HepG2 (cell line): ENCODE measurements at regions not wholly inside any gene's neighbourhood (a gene's known extent, or its start where the extent isn't known, plus 50 kb on each side); places are given as distances from the start of the nearest gene placed in this dataset.

ENCODE experiments used
- ARNTL ChIP-seq: sonication (generic); formaldehyde crosslinking; IDR thresholded peaks from 2 replicates; pipeline ENCODE4 v1.4.0; 2020; ENCODE audit warnings: mild to moderate bottlenecking, missing genetic modification reagents
- E2F2 ChIP-seq: sonication (generic); formaldehyde crosslinking; IDR thresholded peaks from 2 replicates; pipeline ENCODE4 v1.4.0; 2020; ENCODE audit warnings: missing genetic modification reagents, borderline replicate concordance
- EHMT2 ChIP-seq: fragments of 200-600 bp; sonication (generic); IDR thresholded peaks from 2 replicates; pipeline ENCODE4 v1.7.0; 2017; ENCODE audit warnings: antibody characterized with exemption, low read depth, low read length, borderline replicate concordance
- HNF4A ChIP-seq: sonication (generic); formaldehyde crosslinking; IDR thresholded peaks from 2 replicates; pipeline ENCODE4 v1.4.0; 2020; ENCODE audit warnings: missing genetic modification reagents
- MXD4 ChIP-seq: IDR thresholded peaks from 2 replicates; pipeline ENCODE4 v1.6.1; 2016; ENCODE audit warnings: mild to moderate bottlenecking, missing biosample characterization, missing genetic modification reagents
- NFYC ChIP-seq: IDR thresholded peaks from 2 replicates; pipeline ENCODE4 v1.6.1; 2016; ENCODE audit warnings: missing genetic modification reagents, missing compliant biosample characterization
- PAF1 ChIP-seq: IDR thresholded peaks from 2 replicates; pipeline ENCODE4 v1.6.1; 2016; ENCODE audit warnings: missing genetic modification reagents, missing compliant biosample characterization
- RCOR2 ChIP-seq: IDR thresholded peaks from 2 replicates; pipeline ENCODE4 v1.6.1; 2016; ENCODE audit warnings: missing biosample characterization, missing genetic modification reagents
- TBL1XR1 ChIP-seq: fragments of 150-350 bp; IDR thresholded peaks from 2 replicates; pipeline ENCODE4 v1.6.1; 2014; ENCODE audit warnings: borderline replicate concordance, low read length; ENCODE audit not compliant: partially characterized antibody
- ZBTB40 ChIP-seq, 2 experiments: fragments of 450-650 bp in 1 of 2; sonication (generic) in 1 of 2; formaldehyde crosslinking in 1 of 2; IDR thresholded peaks; 2 replicates each; pipeline versions ENCODE4 v1.6.1 to v1.8.0; 2016 to 2022; ENCODE audit warnings: antibody characterized with exemption in 1 of 2, mild to moderate bottlenecking in 1 of 2, missing genetic modification reagents in 1 of 2
- ZMAT3 ChIP-seq: sonication (generic); formaldehyde crosslinking; conservative IDR thresholded peaks from 2 replicates; pipeline ENCODE4 v1.7.0; 2021; ENCODE audit warnings: missing genetic modification reagents
- ZNF234 ChIP-seq: sonication (generic); formaldehyde crosslinking; conservative IDR thresholded peaks from 2 replicates; pipeline ENCODE4 v1.5.1; 2020; ENCODE audit warnings: mild to moderate bottlenecking, missing genetic modification reagents
- ZNF274 ChIP-seq: sonication (generic); formaldehyde crosslinking; IDR thresholded peaks from 2 replicates; pipeline ENCODE4 v1.5.1; 2020; ENCODE audit warnings: mild to moderate bottlenecking, missing genetic modification reagents
- ZNF431 ChIP-seq: sonication (generic); formaldehyde crosslinking; IDR thresholded peaks from 2 replicates; pipeline ENCODE4 v1.9.0; 2022; ENCODE audit warnings: missing genetic modification reagents, low read depth, mild to moderate bottlenecking, borderline replicate concordance
- ZNF572 ChIP-seq: sonication (generic); formaldehyde crosslinking; IDR thresholded peaks from 2 replicates; pipeline ENCODE4 v1.5.1; 2020; ENCODE audit warnings: mild to moderate bottlenecking, missing genetic modification reagents
- ZNF691 ChIP-seq: sonication (generic); formaldehyde crosslinking; IDR thresholded peaks from 2 replicates; pipeline ENCODE4 v1.4.0; 2020; ENCODE audit warnings: missing genetic modification reagents, low read depth, mild to moderate bottlenecking, borderline replicate concordance
- TF ChIP-seq, protein P1 (sequence below): sonication (generic); formaldehyde crosslinking; IDR thresholded peaks from 2 replicates; pipeline ENCODE4 v1.8.0; 2022; ENCODE audit warnings: mild to moderate bottlenecking, missing genetic modification reagents, borderline replicate concordance
- TF ChIP-seq, protein P2 (sequence below): sonication (generic); formaldehyde crosslinking; IDR thresholded peaks from 2 replicates; pipeline ENCODE4 v1.5.0; 2020; ENCODE audit warnings: missing genetic modification reagents

- TF ChIP-seq ZBTB40 (IDR thresholded peaks at IDR 0.05) (no peak), ZBTB40 (CRISPR knock-in tag; IDR thresholded peaks at IDR 0.05) (no peak), PAF1 (CRISPR knock-in tag) (no peak), NFYC (CRISPR knock-in tag) (no peak), HNF4A (CRISPR knock-in tag) (peak; percentile 95), RCOR2 (CRISPR knock-in tag) (no peak), ZNF234 (no peak), MXD4 (CRISPR knock-in tag) (no peak), ZNF431 (CRISPR knock-in tag) (no peak), EHMT2 (no peak), ZNF691 (CRISPR knock-in tag) (no peak), ZNF274 (CRISPR knock-in tag) (no peak), E2F2 (CRISPR knock-in tag) (no peak), ARNTL (CRISPR knock-in tag) (no peak), ZMAT3 (CRISPR knock-in tag) (no peak), TBL1XR1 (no peak), ZNF572 (CRISPR knock-in tag) (no peak)
- TF ChIP-seq, protein P1, sequence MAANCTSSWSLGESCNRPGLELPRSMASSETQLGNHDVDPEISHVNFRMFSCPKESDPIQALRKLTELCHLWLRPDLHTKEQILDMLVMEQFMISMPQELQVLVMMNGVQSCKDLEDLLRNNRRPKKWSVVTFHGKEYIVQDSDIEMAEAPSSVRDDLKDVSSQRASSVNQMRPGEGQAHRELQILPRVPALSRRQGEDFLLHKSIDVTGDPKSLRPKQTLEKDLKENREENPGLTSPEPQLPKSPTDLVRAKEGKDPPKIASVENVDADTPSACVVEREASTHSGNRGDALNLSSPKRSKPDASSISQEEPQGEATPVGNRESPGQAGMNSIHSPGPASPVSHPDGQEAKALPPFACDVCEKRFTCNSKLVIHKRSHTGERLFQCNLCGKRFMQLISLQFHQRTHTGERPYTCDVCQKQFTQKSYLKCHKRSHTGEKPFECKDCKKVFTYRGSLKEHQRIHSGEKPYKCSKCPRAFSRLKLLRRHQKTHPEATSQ (CRISPR knock-in tag): no peak
- TF ChIP-seq, protein P2, sequence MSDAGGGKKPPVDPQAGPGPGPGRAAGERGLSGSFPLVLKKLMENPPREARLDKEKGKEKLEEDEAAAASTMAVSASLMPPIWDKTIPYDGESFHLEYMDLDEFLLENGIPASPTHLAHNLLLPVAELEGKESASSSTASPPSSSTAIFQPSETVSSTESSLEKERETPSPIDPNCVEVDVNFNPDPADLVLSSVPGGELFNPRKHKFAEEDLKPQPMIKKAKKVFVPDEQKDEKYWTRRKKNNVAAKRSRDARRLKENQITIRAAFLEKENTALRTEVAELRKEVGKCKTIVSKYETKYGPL (CRISPR knock-in tag): no peak
Measured at GRCh38 chr2:136434251-136434715, 316.3 kb upstream of the CXCR4 start (continued).
